IMR-90 (cell line): ENCODE measurements at regions not wholly inside any gene's neighbourhood (a gene's known extent, or its start where the extent isn't known, plus 50 kb on each side); places are given as distances from the start of the nearest gene placed in this dataset.

Source experiments
- CEBPB ChIP-seq: IDR thresholded peaks from 2 replicates; pipeline ENCODE4 v1.6.1; 2012; ENCODE audit warnings: low read depth, low read length, improper control_type of control experiment
- CHD1 ChIP-seq: IDR thresholded peaks from 2 replicates; pipeline ENCODE4 v1.6.1; 2012; ENCODE audit warnings: low read depth, low read length, improper control_type of control experiment
- FOS ChIP-seq: fragments of 150-350 bp; IDR thresholded peaks from 2 replicates; pipeline ENCODE4 v1.6.1; 2016; ENCODE audit warnings: low read depth, low read length
- MAZ ChIP-seq: IDR thresholded peaks from 2 replicates; pipeline ENCODE4 v1.6.1; 2012; ENCODE audit warnings: low read depth, mild to moderate bottlenecking, low read length, improper control_type of control experiment, moderate library complexity, borderline replicate concordance
- MXI1 ChIP-seq: IDR thresholded peaks from 2 replicates; pipeline ENCODE4 v1.6.1; 2012; ENCODE audit warnings: low read depth, mild to moderate bottlenecking, low read length, moderate library complexity, borderline replicate concordance
- POLR2A ChIP-seq: IDR thresholded peaks from 2 replicates; pipeline ENCODE4 v1.6.1; 2012; ENCODE audit warnings: mild to moderate bottlenecking, low read depth, low read length
- RCOR1 ChIP-seq: IDR thresholded peaks from 2 replicates; pipeline ENCODE4 v1.6.1; 2012; ENCODE audit warnings: mild to moderate bottlenecking, low read length, improper control_type of control experiment; ENCODE audit not compliant: insufficient replicate concordance
- RFX5 ChIP-seq: IDR thresholded peaks from 2 replicates; pipeline ENCODE4 v1.8.0; 2012; ENCODE audit warnings: low read depth, mild to moderate bottlenecking, low read length, moderate library complexity
- TF ChIP-seq, protein P1 (sequence below): conservative IDR thresholded peaks from 2 replicates; pipeline ENCODE4 v1.5.1; 2012; ENCODE audit warnings: mild to moderate bottlenecking, low read depth, low read length, improper control_type of control experiment
- TF ChIP-seq, protein P2 (sequence below): fragments of 150-350 bp; IDR thresholded peaks from 2 replicates; pipeline ENCODE4 v1.6.1; 2017; ENCODE audit warnings: mild to moderate bottlenecking, antibody characterized with exemption, low read length, low read depth
- TF ChIP-seq, protein P3 (sequence below): fragments of 150-350 bp; IDR thresholded peaks from 2 replicates; pipeline ENCODE4 v1.6.1; 2016; ENCODE audit warnings: low read depth, mild to moderate bottlenecking, low read length, moderate library complexity, borderline replicate concordance

DNA sequence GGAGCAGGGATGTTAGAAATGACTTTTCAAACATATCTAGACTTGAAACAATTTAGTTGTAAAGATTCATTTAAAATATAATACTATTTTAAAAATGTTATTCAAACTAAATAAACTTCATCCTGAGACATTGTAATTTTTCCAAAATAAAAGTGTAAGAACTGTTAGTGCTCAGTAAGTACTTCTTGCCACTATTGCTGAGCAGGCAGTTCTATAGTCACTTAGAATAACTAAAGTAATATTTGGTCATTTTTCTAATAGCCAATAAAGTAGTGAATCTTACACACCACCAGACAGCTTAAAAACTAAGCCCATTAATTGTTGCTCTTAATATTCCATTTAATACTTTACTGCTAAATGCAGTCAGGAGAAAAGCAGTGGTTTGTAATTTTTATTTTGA is 1120.0 kb upstream of the CDH10 start:
- no peak for TF ChIP-seq POLR2A
- TF ChIP-seq, protein P1, sequence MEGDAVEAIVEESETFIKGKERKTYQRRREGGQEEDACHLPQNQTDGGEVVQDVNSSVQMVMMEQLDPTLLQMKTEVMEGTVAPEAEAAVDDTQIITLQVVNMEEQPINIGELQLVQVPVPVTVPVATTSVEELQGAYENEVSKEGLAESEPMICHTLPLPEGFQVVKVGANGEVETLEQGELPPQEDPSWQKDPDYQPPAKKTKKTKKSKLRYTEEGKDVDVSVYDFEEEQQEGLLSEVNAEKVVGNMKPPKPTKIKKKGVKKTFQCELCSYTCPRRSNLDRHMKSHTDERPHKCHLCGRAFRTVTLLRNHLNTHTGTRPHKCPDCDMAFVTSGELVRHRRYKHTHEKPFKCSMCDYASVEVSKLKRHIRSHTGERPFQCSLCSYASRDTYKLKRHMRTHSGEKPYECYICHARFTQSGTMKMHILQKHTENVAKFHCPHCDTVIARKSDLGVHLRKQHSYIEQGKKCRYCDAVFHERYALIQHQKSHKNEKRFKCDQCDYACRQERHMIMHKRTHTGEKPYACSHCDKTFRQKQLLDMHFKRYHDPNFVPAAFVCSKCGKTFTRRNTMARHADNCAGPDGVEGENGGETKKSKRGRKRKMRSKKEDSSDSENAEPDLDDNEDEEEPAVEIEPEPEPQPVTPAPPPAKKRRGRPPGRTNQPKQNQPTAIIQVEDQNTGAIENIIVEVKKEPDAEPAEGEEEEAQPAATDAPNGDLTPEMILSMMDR, result no peak
- TF ChIP-seq, protein P2, sequence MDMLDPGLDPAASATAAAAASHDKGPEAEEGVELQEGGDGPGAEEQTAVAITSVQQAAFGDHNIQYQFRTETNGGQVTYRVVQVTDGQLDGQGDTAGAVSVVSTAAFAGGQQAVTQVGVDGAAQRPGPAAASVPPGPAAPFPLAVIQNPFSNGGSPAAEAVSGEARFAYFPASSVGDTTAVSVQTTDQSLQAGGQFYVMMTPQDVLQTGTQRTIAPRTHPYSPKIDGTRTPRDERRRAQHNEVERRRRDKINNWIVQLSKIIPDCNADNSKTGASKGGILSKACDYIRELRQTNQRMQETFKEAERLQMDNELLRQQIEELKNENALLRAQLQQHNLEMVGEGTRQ, result no peak
- TF ChIP-seq MXI1, result no peak
- no peak for TF ChIP-seq MAZ
- TF ChIP-seq RFX5, result no peak
- TF ChIP-seq, protein P3, sequence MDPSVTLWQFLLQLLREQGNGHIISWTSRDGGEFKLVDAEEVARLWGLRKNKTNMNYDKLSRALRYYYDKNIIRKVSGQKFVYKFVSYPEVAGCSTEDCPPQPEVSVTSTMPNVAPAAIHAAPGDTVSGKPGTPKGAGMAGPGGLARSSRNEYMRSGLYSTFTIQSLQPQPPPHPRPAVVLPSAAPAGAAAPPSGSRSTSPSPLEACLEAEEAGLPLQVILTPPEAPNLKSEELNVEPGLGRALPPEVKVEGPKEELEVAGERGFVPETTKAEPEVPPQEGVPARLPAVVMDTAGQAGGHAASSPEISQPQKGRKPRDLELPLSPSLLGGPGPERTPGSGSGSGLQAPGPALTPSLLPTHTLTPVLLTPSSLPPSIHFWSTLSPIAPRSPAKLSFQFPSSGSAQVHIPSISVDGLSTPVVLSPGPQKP, result no peak
- TF ChIP-seq RCOR1, result no peak
- TF ChIP-seq FOS, result no peak
- TF ChIP-seq CHD1, result no peak
- TF ChIP-seq CEBPB, result no peak
